Sigmoid colon (tissue), 6 donors: ENCODE measurements at regions not wholly inside any gene's neighbourhood (a gene's known extent, or its start where the extent isn't known, plus 50 kb on each side); places are given as distances from the start of the nearest gene placed in this dataset.

ENCODE experiments used
- DNase-seq: peaks from one replicate; pipeline ENCODE4 v3.0.0-alpha.2; 2019
- H3K27ac ChIP-seq, 4 donors: fragments of 200-600 bp; sonication (generic); one replicate each; pipeline ENCODE4 v1.5.1; 2016 to 2019; ENCODE audit warnings: mild to moderate bottlenecking in 1 of 4
- H3K27me3 ChIP-seq, 3 donors: fragments of 200-600 bp; sonication (generic); one replicate each; pipeline ENCODE4 v1.5.1; 2019; ENCODE audit warnings: mild to moderate bottlenecking in 1 of 3
- H3K36me3 ChIP-seq, 4 donors: fragments of 200-600 bp; sonication (generic); one replicate each; pipeline ENCODE4 v1.5.1; 2016 to 2019
- H3K4me1 ChIP-seq, 4 donors: fragments of 200-600 bp; sonication (generic); one replicate each; pipeline ENCODE4 v1.5.1; 2017 to 2019
- H3K4me3 ChIP-seq, 4 donors: fragments of 200-600 bp; sonication (generic); one replicate each; pipeline ENCODE4 v1.5.1; 2017 to 2019; ENCODE audit warnings: mild to moderate bottlenecking in 2 of 4, moderate library complexity in 1 of 4
- H3K9me3 ChIP-seq, 4 donors: fragments of 200-600 bp in 3 of 4; sonication (generic) in 3 of 4; one replicate each; pipeline versions ENCODE4 v1.5.1 to v1.6.1; 2013 to 2019
- EP300 ChIP-seq, 4 donors: sonication (generic); formaldehyde crosslinking; IDR thresholded peaks; one replicate each; pipeline ENCODE4 v1.6.1; 2017; ENCODE audit warnings: antibody characterized with exemption in 4 of 4
- POLR2A ChIP-seq, 2 donors: fragments of 450-650 bp; IDR thresholded peaks; one replicate each; pipeline ENCODE4 v1.6.1; 2016; ENCODE audit warnings: antibody characterized with exemption in 2 of 2, mild to moderate bottlenecking in 2 of 2, moderate library complexity in 2 of 2
- POLR2AphosphoS5 ChIP-seq, 4 donors: sonication (generic); formaldehyde crosslinking; IDR thresholded peaks; one replicate each; pipeline ENCODE4 v1.6.1; 2017; ENCODE audit warnings: antibody characterized with exemption in 4 of 4
- WGBS, 2 donors: extraction: QIAGEN DNeasy Blood & Tissue Kit; methylation state at CpG; one replicate each; pipeline ENCODE4 v1.1.7; 2013; 5-methylcytosine and 5-hydroxymethylcytosine counted together
- intact Hi-C: fragments of 100-400 bp; cut with DNase I; formaldehyde crosslinking; loops from one replicate; pipeline ENCODE4 v1.15.1; 2023
- TF ChIP-seq, protein P1 (sequence below), 4 experiments: fragments of 450-650 bp in 3 of 4; fragments of 200-600 bp in 1 of 4; IDR thresholded peaks; one replicate each; pipeline ENCODE4 v1.5.1; 2016 to 2019; ENCODE audit warnings: antibody characterized with exemption in 4 of 4, mild to moderate bottlenecking in 3 of 4, moderate library complexity in 2 of 4
- donor health status: healthy with polysubstance abuse.
- donor health status: healthy.

DNA sequence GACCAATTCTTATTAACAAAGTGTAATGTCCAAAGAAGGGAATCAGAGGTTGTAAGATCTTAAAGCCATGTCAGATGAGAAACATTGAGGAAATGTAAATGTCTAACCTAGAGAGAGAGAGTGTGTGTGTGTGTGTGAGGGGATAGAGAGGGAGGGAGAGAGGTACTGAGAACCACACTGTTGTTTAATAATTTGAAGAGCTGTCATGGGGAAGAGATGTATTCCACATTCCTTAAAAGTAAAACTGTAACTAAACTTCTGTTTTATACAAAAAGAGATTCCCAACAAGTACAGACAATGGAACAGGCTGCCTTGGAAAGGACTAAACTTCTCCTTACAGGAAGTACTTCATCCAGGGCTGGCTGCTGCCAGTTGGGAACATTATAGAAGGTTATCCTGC, 68.9 kb upstream of the BOC start:
- intact Hi-C loops: loop anchor here (10.0 kb wide), 1 partner anchor 602 kb away; the partner anchor contains the start of genes ATP6V1A and NAA50
- no peak for TF ChIP-seq POLR2A (IDR thresholded peaks at IDR 0.05)
- TF ChIP-seq EP300 (IDR thresholded peaks at IDR 0.05): no peak
- TF ChIP-seq, protein P1, sequence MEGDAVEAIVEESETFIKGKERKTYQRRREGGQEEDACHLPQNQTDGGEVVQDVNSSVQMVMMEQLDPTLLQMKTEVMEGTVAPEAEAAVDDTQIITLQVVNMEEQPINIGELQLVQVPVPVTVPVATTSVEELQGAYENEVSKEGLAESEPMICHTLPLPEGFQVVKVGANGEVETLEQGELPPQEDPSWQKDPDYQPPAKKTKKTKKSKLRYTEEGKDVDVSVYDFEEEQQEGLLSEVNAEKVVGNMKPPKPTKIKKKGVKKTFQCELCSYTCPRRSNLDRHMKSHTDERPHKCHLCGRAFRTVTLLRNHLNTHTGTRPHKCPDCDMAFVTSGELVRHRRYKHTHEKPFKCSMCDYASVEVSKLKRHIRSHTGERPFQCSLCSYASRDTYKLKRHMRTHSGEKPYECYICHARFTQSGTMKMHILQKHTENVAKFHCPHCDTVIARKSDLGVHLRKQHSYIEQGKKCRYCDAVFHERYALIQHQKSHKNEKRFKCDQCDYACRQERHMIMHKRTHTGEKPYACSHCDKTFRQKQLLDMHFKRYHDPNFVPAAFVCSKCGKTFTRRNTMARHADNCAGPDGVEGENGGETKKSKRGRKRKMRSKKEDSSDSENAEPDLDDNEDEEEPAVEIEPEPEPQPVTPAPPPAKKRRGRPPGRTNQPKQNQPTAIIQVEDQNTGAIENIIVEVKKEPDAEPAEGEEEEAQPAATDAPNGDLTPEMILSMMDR (IDR thresholded peaks at IDR 0.05): no peak
- no peak for TF ChIP-seq POLR2AphosphoS5 (IDR thresholded peaks at IDR 0.05)
- H3K4me1 ChIP-seq: peaks cover 0 to 48% (median 41%) of the 10 kb centered on the region in 4 donors

DNA sequence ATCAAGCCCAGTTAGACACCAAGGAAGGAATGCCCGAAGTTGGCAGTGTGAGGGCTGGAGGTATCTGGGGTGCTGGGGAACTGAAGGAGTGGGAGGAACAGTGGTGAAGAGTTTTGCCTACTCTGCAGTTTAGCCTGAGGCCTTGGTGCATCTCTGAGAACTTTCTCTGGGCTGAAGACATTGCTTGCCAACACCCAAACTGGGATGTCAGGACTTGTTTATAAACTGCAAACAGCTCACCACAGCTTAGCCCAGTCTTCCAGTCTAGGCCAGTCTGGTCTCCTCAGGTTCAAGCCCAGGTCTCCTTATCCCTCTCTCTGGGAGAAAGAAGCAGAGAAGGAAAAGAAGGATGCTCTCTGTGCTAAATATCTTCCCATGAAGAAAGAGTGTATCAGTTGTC, 68.0 kb upstream of the BOC start:
- 92 to 93% methylated on average over 1 of the region's 1 CpG for WGBS, 2 donors
- intact Hi-C loops: loop anchor here (10.0 kb wide), 1 partner anchor 601 kb away; the partner anchor contains the start of genes ATP6V1A and NAA50
- H3K9me3 ChIP-seq: no peaks in the 10 kb centered on the region
- no peaks in the 10 kb centered on the region for H3K27me3 ChIP-seq
- no peak overlapping the region for H3K4me3 ChIP-seq
- DNase-seq: no peak
- H3K4me1 ChIP-seq: peaks cover 0 to 56% (median 47%) of the 10 kb centered on the region in 4 donors
- TF ChIP-seq POLR2A (IDR thresholded peaks at IDR 0.05): no peak
- TF ChIP-seq, protein P1 (IDR thresholded peaks at IDR 0.05): no peak
- TF ChIP-seq POLR2AphosphoS5 (IDR thresholded peaks at IDR 0.05): no peak
- no peak for TF ChIP-seq EP300 (IDR thresholded peaks at IDR 0.05)
- no peaks in the 10 kb centered on the region for H3K36me3 ChIP-seq
- no peak overlapping the region for H3K27ac ChIP-seq

More for the DNA sequence above, 68.9 kb upstream of the BOC start:
- no peak for DNase-seq
- Histone ChIP-seq H3K9me3 (no peaks in the 10 kb centered on the region), H3K4me3 (no peak overlapping the region), H3K27ac (peak overlapping the region in 2 of 4 donors; percentile 2 to 10), H3K27me3 (no peaks in the 10 kb centered on the region), H3K36me3 (no peaks in the 10 kb centered on the region)

DNA sequence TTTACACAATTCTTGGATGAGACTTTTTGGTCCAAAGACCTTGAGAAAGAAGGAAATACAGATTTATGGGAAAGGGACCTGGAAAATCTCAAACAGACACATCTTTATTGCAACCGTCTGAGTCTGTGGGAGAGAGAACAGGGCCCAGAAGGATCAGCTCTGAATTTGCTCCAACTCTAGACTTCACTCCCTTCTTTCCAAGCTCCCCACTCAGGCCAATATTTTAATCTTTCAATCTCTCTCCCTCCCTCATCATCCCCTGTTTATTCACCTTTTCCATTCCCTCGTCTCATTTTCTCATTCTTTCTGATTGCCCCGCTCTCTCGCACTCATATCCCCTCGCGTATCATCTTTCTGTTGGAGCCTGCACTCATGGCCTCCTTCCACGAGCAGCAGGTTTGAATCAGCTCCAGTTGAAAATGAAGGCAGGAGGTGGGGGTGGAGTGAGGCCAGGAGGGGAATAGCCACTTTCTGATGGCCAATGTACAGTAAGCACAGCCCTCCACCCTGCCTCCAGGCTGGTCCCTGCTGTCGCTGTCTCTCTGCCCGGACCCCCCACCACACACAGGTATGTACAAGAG, 63.6 kb upstream of the BOC start:
- peak; percentile 85 for DNase-seq
- Histone ChIP-seq H3K27me3 (no peaks in the 10 kb centered on the region), H3K4me3 (peak overlapping the region in 2 of 4 donors; percentile 8 to 14), H3K36me3 (no peaks in the 10 kb centered on the region), H3K27ac (peak overlapping the region; percentile 73 to 88 (median 82)), H3K9me3 (no peaks in the 10 kb centered on the region), H3K4me1 (peaks cover 0 to 86% (median 76%) of the 10 kb centered on the region in 4 donors)
- intact Hi-C loops: loop anchor here (2.0 to 10.0 kb wide), 5 partner anchors 45 to 597 kb away; partner anchors contain the start of genes ATP6V1A, BOC and NAA50
- 82 to 90% methylated on average over 9 of the region's 9 CpGs for WGBS, 2 donors
- no peak for TF ChIP-seq POLR2A (IDR thresholded peaks at IDR 0.05)
- TF ChIP-seq EP300 (IDR thresholded peaks at IDR 0.05): peak in 3 of 4 donors; percentile 27 to 83 (median 67)
- peak; percentile 92 to 96 (median 94) for TF ChIP-seq POLR2AphosphoS5 (IDR thresholded peaks at IDR 0.05)

DNA sequence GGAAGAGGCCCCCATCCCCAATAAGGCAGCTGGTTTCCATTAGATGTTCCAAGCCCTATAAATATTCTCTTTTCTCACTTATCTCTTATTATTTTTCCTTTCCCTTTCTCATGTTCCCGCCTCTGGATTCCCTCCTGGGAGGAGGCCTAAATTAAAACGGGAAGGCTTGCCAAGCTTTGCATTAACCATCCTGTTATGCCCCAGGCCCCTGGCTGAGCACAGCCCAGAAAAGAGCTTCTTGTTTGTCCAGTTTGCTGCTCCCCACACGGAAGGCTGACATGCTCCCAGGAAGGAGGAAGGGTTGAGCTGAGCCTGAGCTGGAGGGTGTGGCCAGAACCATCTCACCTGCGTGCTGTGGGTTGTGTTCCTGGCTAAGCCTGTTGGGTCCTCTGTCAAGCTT, 63.1 kb upstream of the BOC start:
- H3K4me1 ChIP-seq: peaks cover 0 to 86% (median 75%) of the 10 kb centered on the region in 4 donors
- no peak for DNase-seq
- TF ChIP-seq EP300 (IDR thresholded peaks at IDR 0.05) (no peak), POLR2A (IDR thresholded peaks at IDR 0.05) (no peak), POLR2AphosphoS5 (IDR thresholded peaks at IDR 0.05) (no peak)
- TF ChIP-seq, protein P1 (IDR thresholded peaks at IDR 0.05): no peak
- peak overlapping the region in 2 of 4 donors; percentile 8 to 14 for H3K4me3 ChIP-seq
- H3K27me3 ChIP-seq: no peaks in the 10 kb centered on the region
- WGBS, 2 donors: 13 to 48% methylated on average over 4 of the region's 4 CpGs
- H3K27ac ChIP-seq: peak overlapping the region; percentile 73 to 88 (median 82)
- intact Hi-C loops: loop anchor here (2.0 to 10.0 kb wide), 5 partner anchors 44 to 597 kb away; partner anchors contain the start of genes ATP6V1A, BOC and NAA50
- no peaks in the 10 kb centered on the region for H3K36me3 ChIP-seq
- no peaks in the 10 kb centered on the region for H3K9me3 ChIP-seq

DNA sequence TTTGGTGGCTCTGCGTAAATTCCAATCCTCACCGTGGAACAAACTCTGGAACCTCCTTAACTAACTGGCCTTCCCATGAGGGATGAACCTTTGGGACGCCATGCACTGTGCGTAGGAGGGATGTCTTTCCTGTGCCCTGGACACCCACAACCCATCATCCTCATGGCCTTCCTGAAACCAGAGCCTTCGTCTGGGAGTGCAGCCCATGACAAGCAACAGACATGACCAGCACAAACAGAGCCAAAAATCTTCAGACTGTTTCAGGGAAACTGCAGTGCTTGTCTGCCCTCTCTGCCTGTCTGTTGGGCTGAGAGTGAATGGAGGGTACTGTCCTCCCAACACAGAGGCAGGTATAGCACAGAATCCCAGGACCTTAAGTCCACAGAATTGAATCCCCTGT, 61.1 kb upstream of the BOC start:
- TF ChIP-seq, protein P1 (IDR thresholded peaks at IDR 0.05): no peak
- TF ChIP-seq POLR2AphosphoS5 (IDR thresholded peaks at IDR 0.05) (peak in 3 of 4 donors; percentile 11 to 50 (median 26)), POLR2A (IDR thresholded peaks at IDR 0.05) (no peak)
- H3K27ac ChIP-seq: peak overlapping the region; percentile 73 to 88 (median 82)
- H3K27me3 ChIP-seq: no peaks in the 10 kb centered on the region
- H3K9me3 ChIP-seq: no peaks in the 10 kb centered on the region
- intact Hi-C loops: loop anchor here (10.0 kb wide), 1 partner anchor 515 kb away; no protein-coding TSS in a partner anchor
- H3K36me3 ChIP-seq: no peaks in the 10 kb centered on the region
- WGBS, 2 donors: 90 to 93% methylated on average over 5 of the region's 5 CpGs
- no peak overlapping the region for H3K4me3 ChIP-seq
- no peak for DNase-seq
- H3K4me1 ChIP-seq: peaks cover 0 to 92% (median 80%) of the 10 kb centered on the region in 4 donors
